Kidney (tissue), 13 donors: ENCODE measurements at regions not wholly inside any gene's neighbourhood (a gene's known extent, or its start where the extent isn't known, plus 50 kb on each side); places are given as distances from the start of the nearest gene placed in this dataset.

Experiments
- DNase-seq, 5 donors: peaks; one replicate each; pipeline ENCODE4 v3.0.0-alpha.2; 2013 to 2020
- FAIRE-seq: peaks from 2 replicates; lab custom pipeline; 2012; peaks lifted over from hg19 to GRCh38; lab: Jason Lieb, UNC
- H3K27ac ChIP-seq, 2 donors: one replicate each; pipeline ENCODE4 v1.7.0; 2013; ENCODE audit warnings: low read depth in 2 of 2, low read length in 2 of 2, inconsistent platforms in 1 of 2
- H3K27me3 ChIP-seq: one replicate; pipeline ENCODE4 v1.7.1; 2013; ENCODE audit warnings: low read length, inconsistent platforms; ENCODE audit not compliant: control insufficient read depth, insufficient read depth
- H3K36me3 ChIP-seq, 3 donors: one replicate each; pipeline versions ENCODE4 v1.7.0 to v1.7.1; 2013; ENCODE audit warnings: low read length in 3 of 3, control low read depth in 1 of 3, inconsistent platforms in 1 of 3; ENCODE audit not compliant: insufficient read depth in 3 of 3, control insufficient read depth in 2 of 3
- H3K4me1 ChIP-seq, 3 donors: one replicate each; pipeline versions ENCODE4 v1.7.0 to v1.7.1; 2013; ENCODE audit warnings: low read length in 3 of 3, inconsistent platforms in 1 of 3, low read depth in 1 of 3; ENCODE audit not compliant: control insufficient read depth in 2 of 3, insufficient read depth in 2 of 3
- H3K4me3 ChIP-seq, 3 donors: one replicate each; pipeline versions ENCODE4 v1.7.0 to v1.8.1; 2013; ENCODE audit warnings: low read length in 3 of 3, control low read depth in 1 of 3, inconsistent platforms in 1 of 3
- H3K9ac ChIP-seq, 3 donors: one replicate each; pipeline versions ENCODE4 v1.7.0 to v1.7.1; 2013; ENCODE audit warnings: low read length in 3 of 3, control low read depth in 1 of 3, inconsistent platforms in 1 of 3
- H3K9me3 ChIP-seq, 3 donors: one replicate each; pipeline versions ENCODE4 v1.7.0 to v1.7.1; 2013; ENCODE audit warnings: low read length in 3 of 3, control low read depth in 1 of 3, inconsistent platforms in 1 of 3; ENCODE audit not compliant: control insufficient read depth in 2 of 3, insufficient read depth in 1 of 3
- intact Hi-C: fragments of 100-400 bp; cut with DNase I; formaldehyde crosslinking; loops from one replicate; pipeline ENCODE4 v1.11.1; 2022
- TF ChIP-seq, protein P1 (sequence below): IDR thresholded peaks from 3 replicates; pipeline ENCODE4 v1.5.1; 2012; ENCODE audit warnings: mild to moderate bottlenecking, moderate library complexity, borderline replicate concordance; ENCODE audit not compliant: insufficient read depth; ENCODE audit errors: extremely low read depth
- donor health status: control.
- donor health status: control.
- donor health status: control.
- donor health status: control.
- donor health status: control.
- donor health status: DM: yes; HTN: yes; CAD: no.
- donor health status: Normal renal cell carcinoma (clear cell type).

DNA sequence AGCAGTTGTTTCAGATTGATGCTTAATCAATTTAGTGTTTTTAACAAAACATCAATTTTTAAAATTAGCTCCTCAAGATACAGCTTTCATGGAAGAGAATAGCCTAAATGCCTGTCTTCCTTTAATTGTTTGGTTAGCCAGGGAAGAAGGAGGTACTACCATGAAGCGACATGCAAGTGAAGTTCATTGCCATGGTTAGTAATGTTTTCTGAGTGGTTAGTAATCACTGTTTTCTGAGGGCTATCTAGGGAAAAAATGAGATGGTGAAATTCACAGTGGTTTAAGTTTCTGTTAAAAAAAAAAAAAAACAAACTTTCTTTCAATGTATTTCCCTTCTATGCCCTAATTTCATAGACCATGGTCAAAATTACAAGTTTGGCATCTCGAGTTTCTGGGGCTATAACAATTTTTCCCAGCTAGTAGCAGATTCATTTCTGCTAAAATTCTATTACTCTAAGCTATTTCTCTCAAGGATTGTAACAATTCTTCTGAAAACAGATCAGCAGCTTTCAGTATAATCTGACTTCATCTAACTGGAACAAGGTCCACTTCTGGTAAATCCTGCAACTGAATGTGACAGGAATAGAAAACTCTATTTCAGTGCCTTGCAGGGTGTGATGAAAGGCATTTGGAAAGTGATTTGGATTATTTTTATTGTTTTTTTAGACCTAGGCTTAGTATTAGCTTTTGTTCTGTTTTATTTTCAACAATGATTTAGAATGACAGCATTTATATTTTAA, 157.0 kb downstream of the PCDH18 start:
- H3K27me3 ChIP-seq = no peaks in the 10 kb centered on the region
- TF ChIP-seq, protein P1, sequence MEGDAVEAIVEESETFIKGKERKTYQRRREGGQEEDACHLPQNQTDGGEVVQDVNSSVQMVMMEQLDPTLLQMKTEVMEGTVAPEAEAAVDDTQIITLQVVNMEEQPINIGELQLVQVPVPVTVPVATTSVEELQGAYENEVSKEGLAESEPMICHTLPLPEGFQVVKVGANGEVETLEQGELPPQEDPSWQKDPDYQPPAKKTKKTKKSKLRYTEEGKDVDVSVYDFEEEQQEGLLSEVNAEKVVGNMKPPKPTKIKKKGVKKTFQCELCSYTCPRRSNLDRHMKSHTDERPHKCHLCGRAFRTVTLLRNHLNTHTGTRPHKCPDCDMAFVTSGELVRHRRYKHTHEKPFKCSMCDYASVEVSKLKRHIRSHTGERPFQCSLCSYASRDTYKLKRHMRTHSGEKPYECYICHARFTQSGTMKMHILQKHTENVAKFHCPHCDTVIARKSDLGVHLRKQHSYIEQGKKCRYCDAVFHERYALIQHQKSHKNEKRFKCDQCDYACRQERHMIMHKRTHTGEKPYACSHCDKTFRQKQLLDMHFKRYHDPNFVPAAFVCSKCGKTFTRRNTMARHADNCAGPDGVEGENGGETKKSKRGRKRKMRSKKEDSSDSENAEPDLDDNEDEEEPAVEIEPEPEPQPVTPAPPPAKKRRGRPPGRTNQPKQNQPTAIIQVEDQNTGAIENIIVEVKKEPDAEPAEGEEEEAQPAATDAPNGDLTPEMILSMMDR = no peak
- H3K36me3 ChIP-seq = no peaks in the 10 kb centered on the region
- H3K9me3 ChIP-seq = no peaks in the 10 kb centered on the region
- FAIRE-seq (no peak), DNase-seq (no peak)
- no peaks in the 10 kb centered on the region for H3K4me1 ChIP-seq
- no peak overlapping the region for H3K27ac ChIP-seq
- H3K4me3 ChIP-seq = no peak overlapping the region
- intact Hi-C loops = no loop called here
- H3K9ac ChIP-seq = no peak overlapping the region

DNA sequence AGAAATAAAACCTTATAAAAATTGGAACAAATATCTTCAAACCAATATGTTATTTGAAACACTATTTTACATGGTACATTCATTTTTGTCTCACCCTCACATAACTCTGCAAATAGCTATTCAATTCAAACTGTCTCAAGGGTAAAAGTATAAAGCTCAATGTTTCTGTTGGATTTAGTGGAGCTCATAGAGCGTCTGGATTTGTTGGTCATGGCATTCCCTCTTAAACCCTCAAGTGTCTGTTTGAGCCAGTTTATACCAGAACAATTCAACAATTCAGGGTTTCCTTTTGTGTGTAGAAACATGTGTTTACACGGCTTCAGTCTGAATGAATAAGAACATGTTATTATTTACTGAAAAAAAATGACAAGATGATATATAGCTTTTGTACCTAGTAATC, 161.6 kb downstream of the PCDH18 start:
- Histone ChIP-seq H3K4me1 (no peaks in the 10 kb centered on the region), H3K9me3 (no peaks in the 10 kb centered on the region), H3K9ac (no peak overlapping the region), H3K4me3 (no peak overlapping the region), H3K27ac (no peak overlapping the region), H3K36me3 (no peaks in the 10 kb centered on the region), H3K27me3 (no peaks in the 10 kb centered on the region)
- DNase-seq = no peak
- TF ChIP-seq, protein P1 = no peak
- intact Hi-C loops = no loop called here
- no peak for FAIRE-seq

DNA sequence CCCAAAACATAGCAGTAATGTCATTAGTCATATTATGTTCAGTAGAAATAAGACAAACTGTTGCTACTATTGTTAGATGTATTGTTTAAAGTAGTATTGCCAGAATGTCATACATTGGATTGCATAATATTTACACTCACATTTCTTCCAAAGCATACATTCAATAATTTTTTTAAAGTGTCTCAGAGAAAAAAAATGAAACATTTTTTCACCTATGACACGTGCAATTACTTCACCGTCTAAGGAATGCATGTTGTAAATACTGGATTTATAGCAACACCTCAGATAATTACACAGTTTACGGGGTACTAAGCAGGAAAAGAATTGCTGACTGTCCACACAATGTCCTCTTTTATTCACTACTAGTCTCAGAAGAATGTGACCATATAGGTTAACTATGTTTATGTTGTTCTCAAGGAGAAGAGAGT, 162.1 kb downstream of the PCDH18 start:
- Histone ChIP-seq H3K9ac (no peak overlapping the region), H3K36me3 (no peaks in the 10 kb centered on the region), H3K27ac (no peak overlapping the region), H3K4me1 (no peaks in the 10 kb centered on the region), H3K27me3 (no peaks in the 10 kb centered on the region), H3K9me3 (no peaks in the 10 kb centered on the region), H3K4me3 (no peak overlapping the region)
- intact Hi-C loops = no loop called here
- DNase-seq (peak in 1 of 5 donors; percentile 11), FAIRE-seq (no peak)
- TF ChIP-seq, protein P1 = no peak
